SKM-1 (cell line): ENCODE measurements at regions not wholly inside any gene's neighbourhood (a gene's known extent, or its start where the extent isn't known, plus 50 kb on each side); places are given as distances from the start of the nearest gene placed in this dataset.
"Not testable (repeated sequence)": the region's sequence is repeated elsewhere in the genome, so short reads cannot be mapped to it uniquely, and the experiment has no call there.

Experiments
- DNase-seq: peaks from one replicate; lab custom pipeline; 2025; ENCODE audit not compliant: unreplicated experiment; lab: John Stamatoyannopoulos, UW

DNA sequence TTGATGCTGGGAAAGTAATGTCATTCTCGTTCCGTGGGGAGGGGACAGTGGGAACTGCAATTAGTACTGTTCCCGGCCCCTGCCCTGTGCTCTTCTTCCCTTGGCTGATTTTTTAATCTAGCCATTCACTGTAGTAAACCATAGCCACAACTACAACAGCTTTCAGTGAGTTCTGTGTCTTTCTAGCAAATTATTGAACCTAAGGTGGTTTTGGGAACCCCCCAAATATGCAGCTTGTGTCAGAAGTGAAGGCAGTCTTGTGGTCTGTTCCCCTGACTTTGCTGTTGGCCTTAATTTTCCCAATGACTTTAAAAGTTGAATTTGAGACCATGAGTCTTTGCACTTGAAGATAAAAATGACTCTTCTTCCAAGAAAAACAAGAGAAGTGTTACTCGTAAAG lies 114.3 kb upstream of the ETV6 start:
- no peak for DNase-seq

DNA sequence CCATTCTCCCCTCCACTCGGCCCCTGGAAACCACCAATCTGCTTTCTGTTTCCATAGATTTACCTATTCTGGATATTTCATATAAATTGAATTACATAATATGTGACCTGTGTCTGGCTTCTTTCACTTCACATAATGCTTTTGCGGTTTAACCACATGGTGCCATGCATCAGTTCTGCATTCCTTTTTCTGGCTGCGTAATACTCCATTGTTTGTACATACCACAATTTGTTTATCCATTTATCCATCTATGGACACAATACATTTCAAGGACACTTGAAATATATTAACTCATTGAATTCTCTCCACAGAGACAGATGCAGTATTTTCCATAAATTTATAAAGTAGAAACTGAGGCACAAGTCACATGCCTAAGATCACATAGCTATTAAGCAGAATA lies 110.3 kb upstream of the ETV6 start:
- DNase-seq: no peak

GRCh38 chr12:11540156-11540555 lies 109.3 kb upstream of the ETV6 start:
- no peak for DNase-seq

GRCh38 chr12:11540615-11541310 lies 108.7 kb upstream of the ETV6 start:
- no peak for DNase-seq

DNA sequence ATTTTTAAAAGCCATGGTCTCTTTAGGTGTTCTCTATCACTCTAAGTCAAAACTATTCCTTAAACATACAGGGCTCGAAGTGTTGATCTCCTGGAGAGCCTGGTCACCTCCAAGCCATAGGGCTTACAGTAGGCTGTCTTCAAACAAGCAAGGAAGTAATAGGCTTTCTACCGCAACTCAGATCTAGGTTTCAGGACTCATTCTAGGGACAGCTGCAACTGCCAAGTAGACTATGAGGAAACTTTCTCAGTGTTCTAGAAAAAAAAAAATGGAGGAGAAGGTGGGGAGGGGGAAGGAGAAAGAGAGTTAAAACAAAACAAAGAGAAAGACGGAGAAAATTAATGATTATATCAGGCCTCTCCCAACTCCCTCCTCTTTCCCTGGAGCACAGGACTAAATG lies 106.9 kb upstream of the ETV6 start:
- no peak for DNase-seq

GRCh38 chr12:11543457-11544158 lies 105.9 kb upstream of the ETV6 start:
- no peak for DNase-seq

- DNase-seq: no peak
Measured at GRCh38 chr12:11545484-11546330, 103.8 kb upstream of the ETV6 start.

- DNase-seq: not testable (repeated sequence)
Measured at GRCh38 chr12:11546582-11547270, 102.7 kb upstream of the ETV6 start.

GRCh38 chr12:11547271-11547646 lies 102.2 kb upstream of the ETV6 start:
- not testable (repeated sequence) for DNase-seq

GRCh38 chr12:11549119-11549518 lies 100.4 kb upstream of the ETV6 start:
- no peak for DNase-seq

DNA sequence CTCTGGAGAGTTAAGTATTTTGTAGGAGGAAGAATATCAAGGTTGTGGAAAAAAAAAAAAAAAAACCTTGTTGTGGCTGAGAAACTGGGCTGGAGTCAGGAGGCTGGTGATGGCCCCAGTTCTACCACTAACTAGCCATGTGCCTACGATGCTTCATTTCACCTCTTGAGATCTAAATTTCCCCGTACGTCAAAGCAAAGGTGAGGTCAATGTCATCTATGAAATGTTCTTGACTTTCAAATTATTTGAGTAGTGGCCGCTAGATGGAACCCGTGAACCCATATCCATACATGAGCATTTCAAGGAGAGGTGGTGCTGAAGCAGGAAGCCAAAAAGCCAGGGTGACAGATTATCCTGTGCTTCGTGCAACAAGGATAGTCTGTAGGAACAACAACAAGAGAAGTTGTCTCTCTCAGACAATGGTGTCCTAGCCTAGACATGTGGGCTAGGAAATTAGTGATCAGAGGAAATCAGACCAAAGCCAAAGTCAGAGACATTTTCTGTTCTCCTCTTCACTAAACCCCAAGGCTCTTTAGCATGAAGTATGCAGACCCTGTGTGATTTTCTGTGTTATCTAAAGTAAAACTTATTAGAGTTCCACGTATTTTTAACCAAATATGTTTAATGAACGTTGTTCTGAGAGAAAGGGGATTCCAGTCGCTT lies 95.5 kb upstream of the ETV6 start:
- DNase-seq: no peak

DNA sequence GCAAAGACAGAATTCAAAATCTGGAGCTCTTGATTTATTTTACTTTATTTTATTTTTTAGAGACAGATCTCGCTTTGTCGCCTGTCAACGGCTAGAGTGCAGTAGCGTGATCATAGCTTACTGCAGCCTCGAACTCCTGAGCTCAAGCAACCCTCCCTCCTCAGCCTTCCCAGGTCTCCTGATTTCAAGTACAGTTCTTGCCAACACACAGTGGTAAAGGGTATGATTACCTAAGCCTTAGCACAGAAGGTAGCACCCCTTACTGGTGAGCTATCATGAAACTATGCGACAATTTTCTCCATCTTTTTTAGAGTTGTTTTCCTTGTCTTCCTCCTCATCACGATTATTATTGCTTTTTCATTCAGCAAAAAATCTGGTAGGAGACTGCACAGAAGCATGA lies 94.3 kb upstream of the ETV6 start:
- no peak for DNase-seq

DNA sequence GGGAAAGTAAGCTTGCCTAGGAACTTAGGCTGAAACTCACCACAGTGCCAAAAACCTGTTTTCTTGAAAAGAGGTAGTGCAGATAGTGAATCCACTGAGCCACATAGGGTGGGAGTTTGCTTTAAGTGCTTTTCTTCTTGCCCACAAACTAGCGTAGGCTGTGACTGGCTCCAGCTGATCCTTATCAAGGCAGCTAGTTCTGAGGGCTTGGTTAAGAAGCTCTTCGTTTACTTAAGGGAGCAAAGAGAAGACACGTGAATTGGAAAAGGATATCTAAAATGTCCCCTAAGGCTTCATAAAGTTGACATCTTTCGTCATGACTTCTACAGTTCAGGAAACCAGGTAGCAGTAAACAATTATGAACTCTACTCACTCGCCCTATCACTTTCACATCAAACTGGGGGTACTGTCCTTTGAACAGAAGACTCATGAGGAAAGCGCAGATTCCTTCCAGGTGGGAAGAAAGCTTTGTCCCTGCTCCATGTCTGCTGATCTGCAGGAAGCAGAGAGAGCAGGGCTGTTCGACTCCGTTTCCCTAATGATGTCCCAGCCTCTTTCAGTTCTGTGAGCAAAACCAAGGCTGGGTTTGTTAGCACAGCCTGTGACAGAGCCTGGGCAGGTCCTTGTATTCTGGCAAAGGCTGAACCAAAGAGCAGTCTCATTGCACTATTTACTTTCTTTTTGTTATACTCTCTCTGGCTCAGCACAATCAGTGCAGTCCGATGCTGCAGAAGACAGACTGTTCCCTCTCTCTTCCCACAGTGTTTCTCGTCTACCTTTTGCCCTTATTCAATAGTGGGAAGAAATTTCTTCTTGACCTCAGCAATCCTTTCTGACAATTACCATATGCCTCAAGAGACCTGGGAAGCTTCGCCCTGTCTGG lies 93.5 kb upstream of the ETV6 start:
- no peak for DNase-seq

GRCh38 chr12:11556682-11557081 lies 92.8 kb upstream of the ETV6 start:
- DNase-seq: no peak

- DNase-seq: no peak
Measured at GRCh38 chr12:11559626-11560340, 89.7 kb upstream of the ETV6 start.

GRCh38 chr12:11561411-11561810 lies 88.1 kb upstream of the ETV6 start:
- DNase-seq: no peak

DNA sequence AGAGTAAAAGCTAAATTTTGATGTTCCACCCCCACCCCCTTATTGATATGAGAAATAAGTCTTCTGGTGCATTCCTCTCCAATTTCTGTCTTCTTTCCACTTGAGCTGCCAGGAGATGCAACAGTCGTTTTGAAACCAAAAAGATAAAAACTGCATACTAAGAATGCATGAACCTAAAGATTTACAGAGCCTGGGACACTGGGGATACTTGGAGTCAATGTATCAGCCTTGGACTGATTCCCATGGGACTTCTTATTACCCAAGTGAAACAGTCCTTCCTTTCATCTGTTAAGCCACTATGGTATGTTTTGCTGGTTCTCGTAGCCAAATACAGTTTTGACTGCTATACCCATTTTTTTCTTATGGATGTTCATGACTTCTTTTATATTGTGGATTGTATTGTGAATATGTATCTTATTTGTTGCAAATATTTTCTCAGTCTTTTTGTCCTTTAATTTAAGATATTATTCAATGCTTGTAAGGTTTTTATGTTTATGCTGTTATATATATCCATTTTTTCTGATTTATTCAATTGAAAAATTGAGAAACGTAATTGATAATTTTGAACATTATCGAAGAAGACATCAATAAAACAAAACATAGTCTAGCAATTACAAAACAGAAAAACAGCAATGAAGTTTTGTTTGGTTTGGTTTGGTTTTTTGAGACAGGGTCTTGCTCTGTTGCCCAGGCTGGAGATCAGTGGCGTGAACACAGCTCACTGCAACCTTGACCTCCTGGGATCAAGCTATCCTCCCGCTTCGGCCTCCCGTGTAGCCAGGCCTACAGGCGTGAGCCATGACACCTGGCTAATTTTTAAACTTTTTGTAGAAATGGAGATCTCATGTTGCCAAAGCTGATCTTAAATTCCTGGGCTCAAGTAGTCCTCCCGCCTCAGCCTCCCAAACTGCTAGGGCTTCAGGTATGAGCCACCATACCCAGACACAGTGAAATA lies 85.4 kb upstream of the ETV6 start:
- DNase-seq: no peak
